ENCODE measurements at regions not wholly inside any gene's neighbourhood (a gene's known extent, or its start where the extent isn't known, plus 50 kb on each side); places are given as distances from the start of the nearest gene placed in this dataset.

- CTCF ChIA-PET, result no interaction called here
- Mint-ChIP-seq H3K36me3 (peaks cover 50% of the 10 kb centered on the region), H3K4me3 (no peak overlapping the region), H3K27ac (no peak overlapping the region), H3K9me3 (peaks cover 44% of the 10 kb centered on the region), H3K27me3 (ENCODE audit: low read depth) (peaks cover 10% of the 10 kb centered on the region; the same call in 1 of the 2 replicates), H3K4me1 (no peaks in the 10 kb centered on the region)
- TF ChIP-seq IRF1 (CRISPR knock-in tag; IDR thresholded peaks at IDR 0.05) (no peak), ETV6 (CRISPR knock-in tag; IDR thresholded peaks at IDR 0.05) (no peak), AR (CRISPR knock-in tag; IDR thresholded peaks at IDR 0.05) (no peak), PRRX2 (CRISPR knock-in tag; IDR thresholded peaks at IDR 0.05) (no peak)
- POLR2A ChIA-PET, result no interaction called here
- no peak for DNase-seq (ENCODE audit: low spot score)
- no peak for ATAC-seq
Measured at GRCh38 chr12:128191380-128191779, 75.6 kb upstream of the TMEM132C start.

- Mint-ChIP-seq H3K27me3 (ENCODE audit: low read depth) (peaks cover 6% of the 10 kb centered on the region), H3K4me1 (no peaks in the 10 kb centered on the region), H3K4me3 (no peak overlapping the region), H3K9me3 (peaks cover 76% of the 10 kb centered on the region), H3K27ac (no peak overlapping the region), H3K36me3 (peaks cover 61% of the 10 kb centered on the region)
- DNase-seq (ENCODE audit: low spot score) (no peak), ATAC-seq (no peak)
- POLR2A ChIA-PET, result no interaction called here
- CTCF ChIA-PET, result no interaction called here
- TF ChIP-seq IRF2 (CRISPR knock-in tag; IDR thresholded peaks at IDR 0.05; ENCODE audit: borderline replicate concordance, low read depth) (no peak), JAZF1 (CRISPR knock-in tag; IDR thresholded peaks at IDR 0.05) (no peak), SMAD3 (CRISPR knock-in tag; IDR thresholded peaks at IDR 0.05; ENCODE audit: borderline replicate concordance) (no peak), ATF6 (CRISPR knock-in tag; IDR thresholded peaks at IDR 0.05) (no peak), FOXP1 (CRISPR knock-in tag; IDR thresholded peaks at IDR 0.05; ENCODE audit: borderline replicate concordance) (no peak)
Measured at GRCh38 chr12:128204711-128205110, 62.3 kb upstream of the TMEM132C start.

- POLR2A ChIA-PET, result no interaction called here
- peaks cover 75% of the 10 kb centered on the region for H3K9me3 Mint-ChIP-seq
- CTCF ChIA-PET, result no interaction called here
- TF ChIP-seq IRF2 (CRISPR knock-in tag; IDR thresholded peaks at IDR 0.05; ENCODE audit: borderline replicate concordance, low read depth), result no peak
- TF ChIP-seq ARID4B (CRISPR knock-in tag; IDR thresholded peaks at IDR 0.05; ENCODE audit: borderline replicate concordance), result no peak
- no peak for TF ChIP-seq ZNF317 (CRISPR knock-in tag; IDR thresholded peaks at IDR 0.05; ENCODE audit: borderline replicate concordance, low read depth)
- TF ChIP-seq MLX (CRISPR knock-in tag; IDR thresholded peaks at IDR 0.05), result no peak
- no peak for TF ChIP-seq ESRRA (CRISPR knock-in tag; IDR thresholded peaks at IDR 0.05; ENCODE audit: borderline replicate concordance)
- TF ChIP-seq JUN (CRISPR knock-in tag; IDR thresholded peaks at IDR 0.05), result no peak
- TF ChIP-seq TCF7 (CRISPR knock-in tag; IDR thresholded peaks at IDR 0.05; ENCODE audit: low read depth), result no peak
- no peak for TF ChIP-seq STAT6 (CRISPR knock-in tag; conservative IDR thresholded peaks at IDR 0.05; ENCODE audit: low read depth)
- TF ChIP-seq FOXK1 (CRISPR knock-in tag; IDR thresholded peaks at IDR 0.05), result no peak
- no peak for TF ChIP-seq NR1H2 (CRISPR knock-in tag; IDR thresholded peaks at IDR 0.05)
Measured at GRCh38 chr12:128205145-128205544, 61.8 kb upstream of the TMEM132C start.

More at GRCh38 chr12:128205145-128205544, 61.8 kb upstream of the TMEM132C start:
- ATAC-seq, result no peak
- no peaks in the 10 kb centered on the region for H3K4me1 Mint-ChIP-seq
- peaks cover 3% of the 10 kb centered on the region for H3K27me3 Mint-ChIP-seq (ENCODE audit: low read depth)
- H3K27ac Mint-ChIP-seq, result no peak overlapping the region
- H3K4me3 Mint-ChIP-seq, result no peak overlapping the region
- H3K36me3 Mint-ChIP-seq, result peaks cover 59% of the 10 kb centered on the region
- DNase-seq (ENCODE audit: low spot score), result no peak
